ENCODE measurements at regions not wholly inside any gene's neighbourhood (a gene's known extent, or its start where the extent isn't known, plus 50 kb on each side); places are given as distances from the start of the nearest gene placed in this dataset.

DNA sequence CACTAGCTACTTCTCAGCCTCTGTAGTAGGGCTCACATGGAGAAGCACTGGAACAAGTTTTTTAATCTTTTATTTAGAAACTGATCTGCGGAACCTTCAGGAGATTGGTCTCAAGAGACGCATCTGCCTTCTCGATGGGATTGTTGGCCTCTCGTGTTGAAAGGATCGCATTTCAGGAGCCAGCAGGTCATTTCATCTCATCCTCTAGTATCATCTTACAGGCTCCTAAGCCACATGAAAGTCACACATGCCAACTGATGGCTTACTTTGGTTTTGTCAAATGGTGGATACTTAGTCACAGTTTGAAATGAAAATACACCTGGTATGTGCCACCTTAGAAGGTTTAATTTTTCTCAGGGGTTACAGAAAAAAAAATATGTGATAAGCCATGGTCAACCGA lies 1703.6 kb downstream of the EFNB2 start:
- Histone ChIP-seq H3K4me2 (ENCODE audit: unreplicated experiment) (no peak overlapping the region), H3K9me2 (ENCODE audit: insufficient read depth) (no peaks in the 10 kb centered on the region), H3K4me3 (no peak overlapping the region), H2AFZ (no peak overlapping the region), H3K27ac (no peak overlapping the region), H3K9ac (no peak overlapping the region), H3K9me3 (ENCODE audit: low read depth) (no peaks in the 10 kb centered on the region), H3K79me2 (ENCODE audit: insufficient read depth) (no peaks in the 10 kb centered on the region), H4K20me1 (ENCODE audit: insufficient read depth) (no peaks in the 10 kb centered on the region), H3F3A (ENCODE audit: insufficient read depth) (no peaks in the 10 kb centered on the region), H3K36me3 (ENCODE audit: low read depth) (no peaks in the 10 kb centered on the region), H3K4me1 (ENCODE audit: insufficient read depth) (no peaks in the 10 kb centered on the region), H3K27me3 (replicated peaks; ENCODE audit: insufficient read depth) (no peaks in the 10 kb centered on the region)
- DNase-seq: no peak
- no peak for TF ChIP-seq EZH2 (IDR thresholded peaks at IDR 0.05; ENCODE audit: insufficient read depth, poor library complexity, severe bottlenecking)
- TF ChIP-seq EZH2phosphoT487 (IDR thresholded peaks at IDR 0.05; ENCODE audit: insufficient read depth, low read depth): no peak
- in situ Hi-C loops (cut with MboI): no loop called here
- WGBS, 2 experiments (ENCODE audit: low coverage in 1 of 2, low lambda C conversion rate in 2 of 2, missing lambda C conversion rate in 2 of 2): 28 to 35% methylated on average over 6 of the region's 6 CpGs

DNA sequence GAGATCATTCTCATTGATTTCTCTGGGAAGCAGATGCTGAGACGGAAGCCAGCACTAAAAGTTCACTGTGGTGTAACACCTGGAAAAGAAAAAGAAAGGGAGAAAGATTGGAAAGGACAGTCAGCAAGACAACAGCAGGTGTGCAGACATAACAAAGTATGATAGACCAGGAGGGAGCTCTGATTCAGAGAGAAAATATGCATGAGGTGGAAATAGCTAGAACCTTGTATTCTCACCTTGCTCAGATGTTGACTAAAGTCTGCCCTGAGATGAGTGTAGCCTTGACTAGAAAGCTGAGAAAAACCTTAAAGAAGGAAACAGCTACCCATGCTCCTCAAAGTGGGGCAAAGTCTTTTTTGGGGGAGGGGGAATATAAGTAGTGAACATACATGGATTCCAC lies 1711.8 kb downstream of the EFNB2 start:
- H3F3A ChIP-seq (ENCODE audit: insufficient read depth): no peaks in the 10 kb centered on the region
- no peaks in the 10 kb centered on the region for H3K9me2 ChIP-seq (ENCODE audit: insufficient read depth)
- H3K4me2 ChIP-seq (ENCODE audit: unreplicated experiment): no peak overlapping the region
- no peak overlapping the region for H3K27ac ChIP-seq
- DNase-seq: no peak
- no peaks in the 10 kb centered on the region for H3K4me1 ChIP-seq (ENCODE audit: insufficient read depth)
- H2AFZ ChIP-seq: no peak overlapping the region
- no peaks in the 10 kb centered on the region for H3K36me3 ChIP-seq (ENCODE audit: low read depth)
- TF ChIP-seq EZH2 (IDR thresholded peaks at IDR 0.05; ENCODE audit: insufficient read depth, poor library complexity, severe bottlenecking) (no peak), EZH2phosphoT487 (IDR thresholded peaks at IDR 0.05; ENCODE audit: insufficient read depth, low read depth) (no peak)
- no peaks in the 10 kb centered on the region for H3K79me2 ChIP-seq (ENCODE audit: insufficient read depth)
- no peak overlapping the region for H3K4me3 ChIP-seq
- no peaks in the 10 kb centered on the region for H4K20me1 ChIP-seq (ENCODE audit: insufficient read depth)
- in situ Hi-C loops (cut with MboI): no loop called here
- H3K27me3 ChIP-seq (replicated peaks; ENCODE audit: insufficient read depth): no peaks in the 10 kb centered on the region
- H3K9ac ChIP-seq: no peak overlapping the region
- WGBS, 2 experiments (ENCODE audit: low coverage in 1 of 2, low lambda C conversion rate in 2 of 2, missing lambda C conversion rate in 2 of 2): 13 to 20% methylated on average over 1 of the region's 1 CpG
- H3K9me3 ChIP-seq (ENCODE audit: low read depth): no peaks in the 10 kb centered on the region

DNA sequence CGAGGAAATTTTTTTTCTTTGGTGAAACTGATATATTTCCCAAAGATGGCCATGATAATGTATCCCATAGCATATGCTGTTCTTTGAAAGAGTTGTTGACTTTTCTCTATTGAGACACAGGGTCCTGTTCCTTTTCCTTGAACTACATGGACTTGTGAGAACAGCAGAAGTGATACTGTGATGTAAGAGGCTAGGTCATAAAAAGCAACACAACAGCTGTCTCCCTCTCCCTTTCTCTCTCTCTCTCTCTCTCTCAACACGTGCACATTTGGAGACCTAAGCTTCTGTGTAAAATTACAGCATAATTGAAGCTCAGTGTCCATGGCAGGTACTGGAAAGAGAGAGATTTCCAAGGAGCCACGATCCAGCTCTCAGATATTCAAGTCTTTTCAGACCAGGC lies 1712.4 kb downstream of the EFNB2 start:
- Histone ChIP-seq H2AFZ (no peak overlapping the region), H4K20me1 (ENCODE audit: insufficient read depth) (no peaks in the 10 kb centered on the region), H3K79me2 (ENCODE audit: insufficient read depth) (no peaks in the 10 kb centered on the region), H3K9ac (no peak overlapping the region), H3K4me3 (no peak overlapping the region), H3K27me3 (replicated peaks; ENCODE audit: insufficient read depth) (no peaks in the 10 kb centered on the region), H3K9me3 (ENCODE audit: low read depth) (no peaks in the 10 kb centered on the region), H3K27ac (no peak overlapping the region), H3K4me2 (ENCODE audit: unreplicated experiment) (no peak overlapping the region), H3K9me2 (ENCODE audit: insufficient read depth) (no peaks in the 10 kb centered on the region), H3K36me3 (ENCODE audit: low read depth) (no peaks in the 10 kb centered on the region), H3K4me1 (ENCODE audit: insufficient read depth) (no peaks in the 10 kb centered on the region), H3F3A (ENCODE audit: insufficient read depth) (no peaks in the 10 kb centered on the region)
- in situ Hi-C loops (cut with MboI): no loop called here
- WGBS, 2 experiments (ENCODE audit: low coverage in 1 of 2, low lambda C conversion rate in 2 of 2, missing lambda C conversion rate in 2 of 2): 0% methylated on average over 3 of the region's 3 CpGs
- no peak for DNase-seq
- TF ChIP-seq EZH2 (IDR thresholded peaks at IDR 0.05; ENCODE audit: insufficient read depth, poor library complexity, severe bottlenecking) (no peak), EZH2phosphoT487 (IDR thresholded peaks at IDR 0.05; ENCODE audit: insufficient read depth, low read depth) (no peak)

GRCh38 chr13:104817271-104817670 lies 1718.2 kb downstream of the EFNB2 start:
- Histone ChIP-seq H3K27me3 (replicated peaks; ENCODE audit: insufficient read depth) (no peaks in the 10 kb centered on the region), H3K9me2 (ENCODE audit: insufficient read depth) (no peaks in the 10 kb centered on the region), H3K36me3 (ENCODE audit: low read depth) (no peaks in the 10 kb centered on the region), H3K4me2 (ENCODE audit: unreplicated experiment) (no peak overlapping the region), H3F3A (ENCODE audit: insufficient read depth) (no peaks in the 10 kb centered on the region), H3K79me2 (ENCODE audit: insufficient read depth) (no peaks in the 10 kb centered on the region), H4K20me1 (ENCODE audit: insufficient read depth) (no peaks in the 10 kb centered on the region), H2AFZ (no peak overlapping the region), H3K4me3 (no peak overlapping the region), H3K9ac (no peak overlapping the region), H3K27ac (no peak overlapping the region), H3K9me3 (ENCODE audit: low read depth) (no peaks in the 10 kb centered on the region), H3K4me1 (ENCODE audit: insufficient read depth) (no peaks in the 10 kb centered on the region)
- in situ Hi-C loops (cut with MboI): no loop called here
- 41 to 44% methylated on average over 4 of the region's 4 CpGs for WGBS, 2 experiments (ENCODE audit: low coverage in 1 of 2, low lambda C conversion rate in 2 of 2, missing lambda C conversion rate in 2 of 2)
- TF ChIP-seq EZH2 (IDR thresholded peaks at IDR 0.05; ENCODE audit: insufficient read depth, poor library complexity, severe bottlenecking) (no peak), EZH2phosphoT487 (IDR thresholded peaks at IDR 0.05; ENCODE audit: insufficient read depth, low read depth) (no peak)
- no peak for DNase-seq

- H3K4me2 ChIP-seq (ENCODE audit: unreplicated experiment): no peak overlapping the region
- H2AFZ ChIP-seq: no peak overlapping the region
- H3K4me1 ChIP-seq (ENCODE audit: insufficient read depth): no peaks in the 10 kb centered on the region
- H3K9ac ChIP-seq: no peak overlapping the region
- no peaks in the 10 kb centered on the region for H3K9me2 ChIP-seq (ENCODE audit: insufficient read depth)
- 24 to 27% methylated on average over 4 of the region's 4 CpGs for WGBS, 2 experiments (ENCODE audit: low coverage in 1 of 2, low lambda C conversion rate in 2 of 2, missing lambda C conversion rate in 2 of 2)
- no peaks in the 10 kb centered on the region for H3K79me2 ChIP-seq (ENCODE audit: insufficient read depth)
- no peak for DNase-seq
- H3F3A ChIP-seq (ENCODE audit: insufficient read depth): no peaks in the 10 kb centered on the region
- H3K36me3 ChIP-seq (ENCODE audit: low read depth): no peaks in the 10 kb centered on the region
- no peaks in the 10 kb centered on the region for H3K27me3 ChIP-seq (replicated peaks; ENCODE audit: insufficient read depth)
- H3K4me3 ChIP-seq: no peak overlapping the region
- in situ Hi-C loops (cut with MboI): no loop called here
- no peak overlapping the region for H3K27ac ChIP-seq
- no peaks in the 10 kb centered on the region for H3K9me3 ChIP-seq (ENCODE audit: low read depth)
- TF ChIP-seq EZH2phosphoT487 (IDR thresholded peaks at IDR 0.05; ENCODE audit: insufficient read depth, low read depth) (no peak), EZH2 (IDR thresholded peaks at IDR 0.05; ENCODE audit: insufficient read depth, poor library complexity, severe bottlenecking) (no peak)
- no peaks in the 10 kb centered on the region for H4K20me1 ChIP-seq (ENCODE audit: insufficient read depth)
Measured at GRCh38 chr13:104816726-104817125, 1718.7 kb downstream of the EFNB2 start.
